HepG2 (cell line): ENCODE measurements at regions not wholly inside any gene's neighbourhood (a gene's known extent, or its start where the extent isn't known, plus 50 kb on each side); places are given as distances from the start of the nearest gene placed in this dataset.

Experiments
- FOXA1 ChIP-seq, 2 experiments: fragments of 450-650 bp in 1 of 2; sonication (generic) in 1 of 2; formaldehyde crosslinking in 1 of 2; IDR thresholded peaks; 2 replicates each; pipeline versions ENCODE4 v1.4.0 to v1.6.1; 2016 to 2020; ENCODE audit warnings: missing genetic modification reagents in 1 of 2
- IKZF4 ChIP-seq: sonication (generic); formaldehyde crosslinking; IDR thresholded peaks from 2 replicates; pipeline ENCODE4 v1.5.1; 2020; ENCODE audit warnings: borderline replicate concordance, mild to moderate bottlenecking, low read depth, missing genetic modification reagents; ENCODE audit errors: not compliant biosample characterization
- KAT7 ChIP-seq: IDR thresholded peaks from 2 replicates; pipeline ENCODE4 v1.6.1; 2018; ENCODE audit warnings: borderline replicate concordance, missing compliant biosample characterization
- MEF2D ChIP-seq: sonication (generic); formaldehyde crosslinking; IDR thresholded peaks from 2 replicates; pipeline ENCODE4 v1.5.1; 2020; ENCODE audit warnings: mild to moderate bottlenecking, missing genetic modification reagents
- NFYB ChIP-seq: sonication (generic); formaldehyde crosslinking; IDR thresholded peaks from 2 replicates; pipeline ENCODE4 v1.4.0; 2020; ENCODE audit warnings: missing genetic modification reagents
- SP1 ChIP-seq, 2 experiments: fragments of 450-650 bp in 1 of 2; sonication (generic) in 1 of 2; formaldehyde crosslinking in 1 of 2; IDR thresholded peaks; 2 replicates each; pipeline versions ENCODE4 v1.4.0 to v1.6.1; 2016 to 2020; ENCODE audit warnings: missing genetic modification reagents in 1 of 2
- TAF1 ChIP-seq: sonication (generic); formaldehyde crosslinking; IDR thresholded peaks from 2 replicates; pipeline ENCODE4 v1.4.0; 2020; ENCODE audit warnings: missing genetic modification reagents
- TF ChIP-seq, protein P1 (sequence below): sonication (generic); formaldehyde crosslinking; IDR thresholded peaks from 2 replicates; pipeline ENCODE4 v1.4.0; 2020; ENCODE audit warnings: mild to moderate bottlenecking, missing genetic modification reagents
- TF ChIP-seq, protein P2 (sequence below): IDR thresholded peaks from 2 replicates; pipeline ENCODE4 v1.6.1; 2016; ENCODE audit warnings: mild to moderate bottlenecking, missing biosample characterization, missing genetic modification reagents
- TF ChIP-seq, protein P3 (sequence below): sonication (generic); formaldehyde crosslinking; IDR thresholded peaks from 2 replicates; pipeline ENCODE4 v1.5.0; 2020; ENCODE audit warnings: mild to moderate bottlenecking, missing genetic modification reagents, moderate library complexity

DNA sequence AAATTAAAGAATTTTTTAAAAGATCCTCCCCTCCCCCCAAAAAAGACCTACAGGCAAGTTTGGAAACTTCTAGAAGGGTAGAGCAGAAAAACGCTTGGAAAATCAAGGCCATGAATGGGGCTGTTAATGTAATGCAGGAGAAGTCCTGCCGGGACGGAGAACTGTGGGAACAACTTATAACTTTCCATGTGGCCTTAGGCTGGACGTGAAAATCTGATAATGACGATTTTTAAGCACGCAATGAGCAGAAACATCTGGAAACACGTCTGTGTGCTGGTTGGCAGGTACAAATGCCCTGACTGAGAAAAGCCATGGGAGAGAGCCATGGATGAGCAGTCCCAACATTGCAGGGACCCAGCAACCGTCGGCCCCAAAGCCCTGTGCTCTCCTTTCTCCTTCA, 198.7 kb upstream of the RREB1 start:
- TF ChIP-seq, protein P1, sequence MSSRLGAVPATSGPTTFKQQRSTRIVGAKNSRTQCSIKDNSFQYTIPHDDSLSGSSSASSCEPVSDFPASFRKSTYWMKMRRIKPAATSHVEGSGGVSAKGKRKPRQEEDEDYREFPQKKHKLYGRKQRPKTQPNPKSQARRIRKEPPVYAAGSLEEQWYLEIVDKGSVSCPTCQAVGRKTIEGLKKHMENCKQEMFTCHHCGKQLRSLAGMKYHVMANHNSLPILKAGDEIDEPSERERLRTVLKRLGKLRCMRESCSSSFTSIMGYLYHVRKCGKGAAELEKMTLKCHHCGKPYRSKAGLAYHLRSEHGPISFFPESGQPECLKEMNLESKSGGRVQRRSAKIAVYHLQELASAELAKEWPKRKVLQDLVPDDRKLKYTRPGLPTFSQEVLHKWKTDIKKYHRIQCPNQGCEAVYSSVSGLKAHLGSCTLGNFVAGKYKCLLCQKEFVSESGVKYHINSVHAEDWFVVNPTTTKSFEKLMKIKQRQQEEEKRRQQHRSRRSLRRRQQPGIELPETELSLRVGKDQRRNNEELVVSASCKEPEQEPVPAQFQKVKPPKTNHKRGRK (CRISPR knock-in tag): no peak
- TF ChIP-seq, protein P2, sequence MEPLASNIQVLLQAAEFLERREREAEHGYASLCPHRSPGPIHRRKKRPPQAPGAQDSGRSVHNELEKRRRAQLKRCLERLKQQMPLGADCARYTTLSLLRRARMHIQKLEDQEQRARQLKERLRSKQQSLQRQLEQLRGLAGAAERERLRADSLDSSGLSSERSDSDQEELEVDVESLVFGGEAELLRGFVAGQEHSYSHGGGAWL (CRISPR knock-in tag): no peak
- TF ChIP-seq MEF2D (CRISPR knock-in tag) (no peak), FOXA1 (IDR thresholded peaks at IDR 0.05) (no peak), FOXA1 (CRISPR knock-in tag; IDR thresholded peaks at IDR 0.05) (no peak), TAF1 (CRISPR knock-in tag) (no peak), KAT7 (no peak), SP1 (IDR thresholded peaks at IDR 0.05) (no peak), SP1 (CRISPR knock-in tag; IDR thresholded peaks at IDR 0.05) (no peak), NFYB (CRISPR knock-in tag) (no peak), IKZF4 (no peak)
- TF ChIP-seq, protein P3, sequence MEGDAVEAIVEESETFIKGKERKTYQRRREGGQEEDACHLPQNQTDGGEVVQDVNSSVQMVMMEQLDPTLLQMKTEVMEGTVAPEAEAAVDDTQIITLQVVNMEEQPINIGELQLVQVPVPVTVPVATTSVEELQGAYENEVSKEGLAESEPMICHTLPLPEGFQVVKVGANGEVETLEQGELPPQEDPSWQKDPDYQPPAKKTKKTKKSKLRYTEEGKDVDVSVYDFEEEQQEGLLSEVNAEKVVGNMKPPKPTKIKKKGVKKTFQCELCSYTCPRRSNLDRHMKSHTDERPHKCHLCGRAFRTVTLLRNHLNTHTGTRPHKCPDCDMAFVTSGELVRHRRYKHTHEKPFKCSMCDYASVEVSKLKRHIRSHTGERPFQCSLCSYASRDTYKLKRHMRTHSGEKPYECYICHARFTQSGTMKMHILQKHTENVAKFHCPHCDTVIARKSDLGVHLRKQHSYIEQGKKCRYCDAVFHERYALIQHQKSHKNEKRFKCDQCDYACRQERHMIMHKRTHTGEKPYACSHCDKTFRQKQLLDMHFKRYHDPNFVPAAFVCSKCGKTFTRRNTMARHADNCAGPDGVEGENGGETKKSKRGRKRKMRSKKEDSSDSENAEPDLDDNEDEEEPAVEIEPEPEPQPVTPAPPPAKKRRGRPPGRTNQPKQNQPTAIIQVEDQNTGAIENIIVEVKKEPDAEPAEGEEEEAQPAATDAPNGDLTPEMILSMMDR (CRISPR knock-in tag): no peak
